H1 (cell line): ENCODE measurements at regions not wholly inside any gene's neighbourhood (a gene's known extent, or its start where the extent isn't known, plus 50 kb on each side); places are given as distances from the start of the nearest gene placed in this dataset.

Experiments used
- CBX5 ChIP-seq: fragments of 300-800, 300-1000 bp; sonication (generic); IDR thresholded peaks from 2 replicates; pipeline ENCODE4 v1.7.1; 2016; ENCODE audit warnings: antibody characterized with exemption, low read length, low read depth
- CBX8 ChIP-seq: fragments of 300-800, 300-1000 bp; sonication (generic); IDR thresholded peaks from 2 replicates; pipeline ENCODE4 v1.7.1; 2016; ENCODE audit warnings: low read depth, low read length, borderline replicate concordance
- CTCF ChIP-seq, 3 experiments: IDR thresholded peaks; 1 replicate in 2 of 3; 2 replicates in 1 of 3; pipeline versions ENCODE4 v1.5.1 to v1.6.1; 2011; ENCODE audit warnings: low read length in 3 of 3, mild to moderate bottlenecking in 3 of 3, inconsistent platforms in 2 of 3, low read depth in 1 of 3, moderate library complexity in 1 of 3; ENCODE audit not compliant: insufficient read depth in 1 of 3; ENCODE audit errors: control extremely low read depth in 1 of 3
- POLR2AphosphoS5 ChIP-seq: IDR thresholded peaks from 2 replicates; pipeline ENCODE4 v1.6.1; 2011; ENCODE audit warnings: low read depth, low read length
- RAD21 ChIP-seq, 2 experiments: IDR thresholded peaks in 1 of 2; conservative IDR thresholded peaks in 1 of 2; 2 replicates each; pipeline ENCODE4 v1.6.1; 2011; ENCODE audit warnings: low read depth in 2 of 2, low read length in 2 of 2, improper control_type of control experiment in 1 of 2, inconsistent platforms in 1 of 2, mild to moderate bottlenecking in 1 of 2, moderate library complexity in 1 of 2
- RBBP5 ChIP-seq: IDR thresholded peaks from 2 replicates; pipeline ENCODE4 v1.7.1; 2012; ENCODE audit warnings: low read depth, mild to moderate bottlenecking, inconsistent platforms, low read length, moderate library complexity, borderline replicate concordance
- TAF1 ChIP-seq: IDR thresholded peaks from 2 replicates; pipeline ENCODE4 v1.6.1; 2011; ENCODE audit warnings: mild to moderate bottlenecking, low read depth, low read length
- TCF12 ChIP-seq: IDR thresholded peaks from 2 replicates; pipeline ENCODE4 v1.6.1; 2011; ENCODE audit warnings: low read depth, mild to moderate bottlenecking, low read length

- TF ChIP-seq CBX5 (no peak), TAF1 (no peak), CBX8 (no peak), CTCF (IDR thresholded peaks at IDR 0.05; ENCODE audit: control extremely low read depth in 1 of 3, insufficient read depth in 1 of 3, low read depth in 1 of 3, low read length in 3 of 3) (no peak), TCF12 (no peak), RBBP5 (no peak), POLR2AphosphoS5 (no peak), RAD21 (IDR thresholded peaks at IDR 0.05 in 1 of 2, conservative IDR thresholded peaks at IDR 0.05 in 1 of 2; ENCODE audit: low read depth in 2 of 2, low read length in 2 of 2) (no peak)
Observed at GRCh38 chr5:56449071-56449640, 216.0 kb upstream of the ANKRD55 start.
